HuH-7.5 (cell line): ENCODE measurements at regions not wholly inside any gene's neighbourhood (a gene's known extent, or its start where the extent isn't known, plus 50 kb on each side); places are given as distances from the start of the nearest gene placed in this dataset.
"Not testable (repeated sequence)": the region's sequence is repeated elsewhere in the genome, so short reads cannot be mapped to it uniquely, and the experiment has no call there.

ENCODE experiments used
- DNase-seq: peaks from one replicate; pipeline ENCODE4 v3.0.0; 2011; ENCODE audit warnings: low spot score

- no peak for DNase-seq
Observed at GRCh38 chr6:167735084-167735950, 91.4 kb upstream of the AFDN start.

DNA sequence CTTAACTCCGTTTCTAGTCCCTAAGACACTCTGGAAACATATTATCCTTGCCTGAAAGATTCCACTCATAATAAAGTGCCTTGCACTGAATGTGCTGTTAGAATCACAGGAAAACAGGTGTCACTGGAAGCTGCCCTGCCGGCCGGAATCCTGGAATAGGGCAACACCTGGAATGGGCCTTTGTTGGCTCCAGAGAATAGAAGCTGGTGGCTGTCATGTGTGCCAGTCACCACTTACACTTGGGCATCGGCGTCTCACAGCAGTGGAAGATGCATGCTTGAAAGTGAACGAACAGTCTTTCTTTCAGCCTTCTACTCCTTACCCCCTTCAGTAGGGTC is 90.8 kb upstream of the AFDN start:
- DNase-seq, result no peak

- no peak for DNase-seq
Observed at GRCh38 chr6:167736486-167737204, 90.1 kb upstream of the AFDN start.

DNA sequence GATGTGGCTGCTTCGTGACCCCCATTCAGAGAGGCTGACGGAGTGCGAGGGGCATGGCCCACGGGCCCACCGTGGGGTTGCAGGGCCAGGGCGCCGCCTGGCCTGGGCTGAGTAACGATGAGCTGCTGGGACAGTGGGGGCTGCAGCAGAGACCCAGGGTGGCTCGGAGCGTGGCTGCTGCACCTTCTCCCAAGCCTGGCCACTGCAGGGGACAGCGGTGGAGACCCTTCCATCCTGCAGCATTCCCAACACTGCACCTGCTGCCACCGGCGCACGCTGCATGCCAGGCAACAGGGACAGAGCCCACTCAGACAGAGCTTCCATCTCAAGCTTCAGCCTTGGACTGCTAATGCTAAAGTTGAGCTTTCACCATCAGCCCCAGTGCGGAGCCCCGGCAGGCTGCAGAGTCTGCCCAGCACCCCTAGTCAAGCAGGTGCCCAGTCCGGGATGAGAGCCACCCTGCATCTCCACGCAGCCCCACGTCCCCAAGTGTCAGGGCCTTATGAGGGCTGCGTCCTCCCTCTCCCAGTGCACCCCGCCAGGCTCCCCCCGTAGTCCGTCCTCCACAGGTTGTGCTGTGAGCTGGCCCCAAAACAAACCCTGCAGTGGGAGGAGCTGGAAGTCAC is 89.4 kb upstream of the AFDN start:
- no peak for DNase-seq

DNA sequence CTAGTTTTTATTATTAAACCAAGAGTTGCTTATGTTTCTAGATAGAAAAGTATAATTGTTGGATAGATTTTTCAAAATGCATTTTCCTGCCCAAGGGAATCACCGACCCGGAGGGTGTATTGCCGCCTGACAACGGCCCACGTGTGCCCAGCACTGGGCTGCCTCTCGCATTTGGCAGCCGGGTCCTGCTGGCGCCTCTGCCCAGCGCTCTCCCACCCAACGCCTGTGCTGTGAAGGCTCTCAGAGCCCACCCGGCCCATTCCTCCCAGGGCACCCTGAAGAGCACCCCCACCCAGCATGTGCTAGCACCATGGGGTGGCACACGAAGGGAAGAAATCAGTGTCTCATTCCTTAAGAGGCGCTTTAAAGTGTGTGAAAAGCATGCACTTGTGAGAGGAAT is 88.3 kb upstream of the AFDN start:
- DNase-seq, result no peak

- DNase-seq, result no peak
Observed at GRCh38 chr6:167739721-167740475, 86.8 kb upstream of the AFDN start.

GRCh38 chr6:167742719-167743303 is 83.9 kb upstream of the AFDN start:
- peak; percentile 66 for DNase-seq

- no peak for DNase-seq
Observed at GRCh38 chr6:167744681-167745669, 81.7 kb upstream of the AFDN start.

- DNase-seq, result no peak
Observed at GRCh38 chr6:167745670-167746389, 80.9 kb upstream of the AFDN start.

GRCh38 chr6:167746390-167746907 is 80.3 kb upstream of the AFDN start:
- no peak for DNase-seq

DNA sequence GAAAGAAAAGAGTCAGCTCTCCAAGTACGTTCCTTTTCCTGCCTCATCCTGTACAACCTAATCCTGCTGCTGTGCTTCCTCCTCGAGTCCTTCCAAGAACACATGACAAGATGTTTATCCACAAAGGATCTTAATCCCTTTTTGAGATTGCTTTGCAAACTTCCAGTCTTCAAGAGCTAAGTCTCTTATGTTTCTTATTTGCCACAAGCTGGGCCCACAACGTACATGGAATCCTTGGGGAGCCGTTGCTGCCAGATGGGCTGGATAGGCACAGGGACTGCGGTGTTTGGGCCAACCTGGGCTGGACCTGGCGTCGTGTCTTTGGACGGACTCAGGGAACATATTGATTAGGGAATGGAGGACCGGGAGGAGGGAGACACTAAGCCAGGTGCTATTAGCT is 79.7 kb upstream of the AFDN start:
- no peak for DNase-seq

DNA sequence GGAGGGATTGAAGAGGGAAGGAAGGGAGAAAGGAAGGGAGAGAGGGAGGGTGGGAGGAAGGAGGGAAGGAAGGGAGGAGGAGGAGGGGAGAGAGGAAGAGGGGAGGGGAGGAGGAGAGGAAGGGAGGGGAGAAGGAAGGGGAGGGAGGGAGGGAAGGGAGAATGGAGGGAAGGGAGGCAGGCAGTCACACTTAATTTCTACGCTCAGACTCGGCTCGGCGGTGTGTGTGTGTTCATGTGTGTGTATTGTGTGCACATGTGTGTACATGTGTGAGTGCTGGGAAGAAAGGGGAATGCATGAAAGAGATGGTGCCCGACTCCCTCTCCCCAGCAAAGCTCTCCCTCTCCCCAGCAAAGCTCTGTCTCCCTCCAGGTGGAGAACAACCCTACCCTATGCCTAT is 79.1 kb upstream of the AFDN start:
- DNase-seq, result no peak

- DNase-seq, result no peak
Observed at GRCh38 chr6:167748046-167748445, 78.7 kb upstream of the AFDN start.

DNA sequence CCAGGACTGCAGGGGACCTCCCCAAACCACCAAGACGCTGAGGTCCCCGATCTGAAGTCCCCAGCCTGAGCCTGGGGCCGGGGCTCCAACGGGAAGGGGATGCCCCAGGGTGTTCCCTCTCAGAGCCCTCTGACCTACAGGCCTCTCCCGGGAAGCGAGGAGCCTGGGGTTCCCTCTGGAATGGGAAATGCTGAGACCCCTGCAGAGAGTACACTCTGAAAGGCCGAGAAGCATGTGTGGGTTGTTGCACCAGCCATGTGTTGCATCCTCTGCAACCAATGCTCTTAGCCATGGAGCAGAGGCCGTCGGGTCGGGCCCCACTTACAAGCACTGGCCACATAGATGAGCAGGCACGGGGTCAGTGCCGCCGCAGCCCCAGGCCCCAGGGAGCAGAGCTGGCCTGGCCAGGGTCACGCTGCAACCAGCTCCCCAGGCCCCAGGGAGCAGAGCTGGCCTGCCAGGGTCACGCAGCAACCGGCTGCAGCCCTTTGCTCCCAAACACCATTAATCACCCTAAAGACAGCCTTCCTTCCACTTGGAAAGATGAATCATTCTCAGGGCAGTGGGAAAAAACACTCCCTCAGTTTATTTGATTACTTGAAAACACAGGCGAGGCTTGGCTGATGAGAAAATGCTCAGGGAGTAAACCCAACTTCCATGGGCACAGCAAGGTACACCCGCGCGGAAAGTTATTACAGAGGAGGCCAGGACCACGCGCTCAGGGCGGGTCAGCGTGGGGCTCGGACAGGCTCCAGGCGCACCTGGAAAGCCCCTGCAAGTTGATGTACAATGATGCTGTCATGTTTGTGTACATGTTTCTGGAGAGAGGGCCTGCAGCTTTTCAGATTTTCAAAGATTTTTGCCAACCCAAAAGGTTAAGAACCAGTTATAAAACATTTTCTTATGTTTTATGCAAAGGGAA is 78.0 kb upstream of the AFDN start:
- DNase-seq, result no peak

DNA sequence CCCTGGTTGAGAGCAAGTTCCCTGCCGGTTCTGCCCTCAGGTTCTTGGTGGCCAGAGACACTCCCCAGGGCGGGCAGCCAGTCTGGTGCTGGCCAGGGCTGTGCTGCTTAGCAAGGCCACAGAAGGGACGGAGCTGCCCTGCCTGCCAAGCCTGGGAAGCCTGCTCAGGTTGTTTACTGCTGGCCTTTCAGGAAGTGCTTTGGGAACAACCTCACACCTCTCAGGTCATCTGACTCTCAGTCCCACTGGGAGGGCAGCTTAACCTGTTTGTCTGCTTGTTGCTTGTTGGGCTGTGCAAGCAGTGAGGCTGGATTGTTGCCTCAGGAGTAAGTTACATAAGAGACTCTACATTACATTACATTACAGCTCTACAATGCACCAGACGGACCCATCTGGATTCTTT is 75.8 kb upstream of the AFDN start:
- DNase-seq, result peak; percentile 58

DNA sequence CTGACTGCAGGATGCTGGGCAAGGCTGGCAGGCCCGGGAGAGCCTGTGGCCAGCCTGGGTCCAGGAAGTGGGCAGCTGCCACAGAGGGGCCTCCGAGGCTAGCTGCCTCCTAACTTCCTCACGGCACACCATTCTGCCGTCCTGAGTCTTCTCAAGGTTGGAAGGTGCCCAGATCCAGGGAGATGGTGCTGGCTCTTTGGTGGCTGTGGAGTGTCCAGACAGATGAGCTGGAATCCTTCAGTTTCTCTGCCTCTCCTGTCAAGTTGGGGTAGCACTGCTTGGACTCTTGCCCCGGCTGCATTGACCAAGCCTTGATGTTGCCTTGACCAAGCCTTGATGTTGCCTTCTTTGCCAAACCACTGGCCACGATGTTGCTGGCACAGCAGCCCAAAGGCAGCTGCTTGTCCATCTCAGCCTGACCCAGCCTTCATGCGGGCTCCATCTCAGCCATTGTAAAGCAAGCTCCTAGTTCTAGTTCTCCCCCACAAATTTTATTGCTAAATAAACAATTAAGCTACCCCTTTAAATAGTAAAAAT is 75.1 kb upstream of the AFDN start:
- DNase-seq, result no peak

GRCh38 chr6:167753281-167753680 is 73.4 kb upstream of the AFDN start:
- not testable (repeated sequence) for DNase-seq

GRCh38 chr6:167754691-167755090 is 72.0 kb upstream of the AFDN start:
- no peak for DNase-seq
